Mesenchymal stem cell (in vitro differentiated cells and primary cell): ENCODE measurements at regions not wholly inside any gene's neighbourhood (a gene's known extent, or its start where the extent isn't known, plus 50 kb on each side); places are given as distances from the start of the nearest gene placed in this dataset.

Experiments
- DNase-seq: peaks from one replicate; pipeline ENCODE4 v3.0.0-alpha.2; 2013
- H2AFZ ChIP-seq: one replicate; pipeline ENCODE4 v1.6.1; 2013; ENCODE audit warnings: low read depth, mild to moderate bottlenecking, control low read depth, inconsistent platforms, low read length, moderate library complexity
- H2AK5ac ChIP-seq: 2 replicates; pipeline ENCODE4 v1.6.1; 2013; ENCODE audit warnings: low read length, moderate library complexity, mild to moderate bottlenecking, inconsistent platforms; ENCODE audit not compliant: severe bottlenecking
- H2BK120ac ChIP-seq: one replicate; pipeline ENCODE4 v1.6.1; 2013; ENCODE audit warnings: low read depth, mild to moderate bottlenecking, inconsistent platforms, low read length, moderate library complexity
- H2BK12ac ChIP-seq, 2 experiments: one replicate each; pipeline ENCODE4 v1.6.1; 2013; ENCODE audit warnings: inconsistent platforms in 2 of 2, low read length in 2 of 2, mild to moderate bottlenecking in 2 of 2, moderate library complexity in 2 of 2, control low read depth in 1 of 2
- H2BK15ac ChIP-seq: one replicate; pipeline ENCODE4 v1.6.1; 2013; ENCODE audit warnings: mild to moderate bottlenecking, low read depth, inconsistent platforms; ENCODE audit not compliant: poor library complexity, severe bottlenecking
- H2BK5ac ChIP-seq: 2 replicates; pipeline ENCODE4 v1.6.1; 2013; ENCODE audit warnings: low read depth, mild to moderate bottlenecking, low read length, control low read depth, inconsistent platforms; ENCODE audit not compliant: poor library complexity, severe bottlenecking
- H3K14ac ChIP-seq, 2 experiments: one replicate each; pipeline ENCODE4 v1.6.1; 2013; ENCODE audit warnings: inconsistent platforms in 2 of 2, low read length in 2 of 2, control low read depth in 1 of 2, mild to moderate bottlenecking in 1 of 2, moderate library complexity in 1 of 2
- H3K18ac ChIP-seq, 2 experiments: one replicate each; pipeline ENCODE4 v1.6.1; 2013; ENCODE audit warnings: inconsistent platforms in 2 of 2, low read length in 2 of 2, control low read depth in 1 of 2, low read depth in 1 of 2, mild to moderate bottlenecking in 1 of 2
- H3K23ac ChIP-seq, 2 experiments: one replicate each; pipeline ENCODE4 v1.6.1; 2013; ENCODE audit warnings: inconsistent platforms in 2 of 2, low read length in 2 of 2, mild to moderate bottlenecking in 2 of 2, moderate library complexity in 2 of 2, control low read depth in 1 of 2
- H3K27ac ChIP-seq: 2 replicates; pipeline ENCODE4 v1.5.1; 2013; ENCODE audit warnings: mild to moderate bottlenecking, moderate library complexity, low read length, control low read depth, inconsistent platforms; ENCODE audit not compliant: poor library complexity, severe bottlenecking
- H3K27me3 ChIP-seq, 2 experiments: 2 replicates each; pipeline versions ENCODE4 v1.6.1 to v1.7.0; 2013; ENCODE audit warnings: low read length in 2 of 2, mild to moderate bottlenecking in 2 of 2, moderate library complexity in 2 of 2, control low read depth in 1 of 2, inconsistent platforms in 1 of 2; ENCODE audit not compliant: control insufficient read depth in 1 of 2, insufficient read depth in 1 of 2
- H3K36me3 ChIP-seq, 2 experiments: 2 replicates each; pipeline versions ENCODE4 v1.6.1 to v1.7.0; 2013; ENCODE audit warnings: low read length in 2 of 2, control low read depth in 1 of 2, inconsistent platforms in 1 of 2, low read depth in 1 of 2, mild to moderate bottlenecking in 1 of 2; ENCODE audit not compliant: insufficient read depth in 2 of 2, control insufficient read depth in 1 of 2
- H3K4ac ChIP-seq, 2 experiments: one replicate each; pipeline ENCODE4 v1.6.1; 2013; ENCODE audit warnings: inconsistent platforms in 2 of 2, low read length in 2 of 2, mild to moderate bottlenecking in 2 of 2, moderate library complexity in 2 of 2, control low read depth in 1 of 2, low read depth in 1 of 2
- H3K4me1 ChIP-seq: 2 replicates; pipeline ENCODE4 v1.6.1; 2013; ENCODE audit warnings: low read depth, low read length, control low read depth; ENCODE audit not compliant: control insufficient read depth, insufficient read depth
- H3K4me2 ChIP-seq: 2 replicates; pipeline ENCODE4 v1.6.1; 2013; ENCODE audit warnings: low read length, mild to moderate bottlenecking, inconsistent platforms; ENCODE audit not compliant: poor library complexity, severe bottlenecking
- H3K4me3 ChIP-seq, 2 experiments: 2 replicates each; pipeline versions ENCODE4 v1.5.1 to v1.7.0; 2013; ENCODE audit warnings: low read length in 2 of 2, mild to moderate bottlenecking in 2 of 2, control low read depth in 1 of 2, low read depth in 1 of 2; ENCODE audit not compliant: insufficient read depth in 1 of 2
- H3K79me1 ChIP-seq: replicated peaks from 2 replicates; pipeline ENCODE4 v1.6.1; 2013; ENCODE audit warnings: mild to moderate bottlenecking, control low read depth, low read length, inconsistent platforms; ENCODE audit not compliant: poor library complexity, severe bottlenecking
- H3K9ac ChIP-seq: 2 replicates; pipeline ENCODE4 v1.7.0; 2013; ENCODE audit warnings: mild to moderate bottlenecking, low read length, moderate library complexity
- H3K9me3 ChIP-seq: 2 replicates; pipeline ENCODE4 v1.7.0; 2013; ENCODE audit warnings: mild to moderate bottlenecking, low read length; ENCODE audit not compliant: control insufficient read depth
- H4K8ac ChIP-seq: one replicate; pipeline ENCODE4 v1.6.1; 2013; ENCODE audit warnings: inconsistent platforms, mild to moderate bottlenecking, low read length, moderate library complexity
- H4K91ac ChIP-seq: one replicate; pipeline ENCODE4 v1.6.1; 2013; ENCODE audit warnings: mild to moderate bottlenecking, low read length, inconsistent platforms
- WGBS: methylation state at CpG from one replicate; pipeline ENCODE4 v1.1.7; 2013; ENCODE audit warnings: mixed read lengths; 5-methylcytosine and 5-hydroxymethylcytosine counted together

DNA sequence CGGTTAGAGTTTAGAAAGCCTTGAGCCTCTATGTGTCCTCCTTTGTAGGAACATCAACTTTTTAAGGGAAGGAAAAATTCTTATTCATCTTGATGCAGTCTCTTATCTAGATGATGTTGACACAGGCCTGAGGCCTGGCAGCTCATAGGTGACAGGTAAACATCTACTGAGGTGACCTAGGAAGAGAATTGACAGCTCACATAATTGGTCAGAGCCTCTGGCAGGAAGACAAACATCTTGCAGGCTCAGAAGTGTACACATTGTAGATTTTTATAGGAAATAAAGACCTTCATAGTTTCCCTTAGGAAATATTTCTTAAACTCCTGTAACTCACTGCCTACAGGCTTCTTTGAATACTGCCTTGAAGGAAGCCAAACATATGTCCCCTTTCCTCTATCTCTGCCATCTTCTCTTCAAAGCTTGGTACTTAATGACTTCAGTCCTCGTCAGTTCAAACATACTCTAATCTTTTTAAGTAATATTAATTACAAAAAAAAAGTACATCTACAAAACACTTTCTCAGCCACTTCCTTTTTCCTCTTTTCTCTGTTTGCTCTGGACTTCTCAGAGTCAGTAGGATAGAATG is 341.3 kb downstream of the TBL1XR1 start:
- H2BK15ac ChIP-seq, result no peak overlapping the region
- no peak overlapping the region for H3K18ac ChIP-seq
- no CpG with 5 or more reads among the region's 2 CpGs for WGBS
- no peak for DNase-seq
- H4K8ac ChIP-seq, result no peak overlapping the region
- no peak overlapping the region for H4K91ac ChIP-seq
- H2AK5ac ChIP-seq, result no peak overlapping the region
- H3K27ac ChIP-seq, result no peak overlapping the region
- H2BK120ac ChIP-seq, result no peak overlapping the region
- no peak overlapping the region for H3K4me2 ChIP-seq
- H3K9ac ChIP-seq, result no peak overlapping the region
- H3K9me3 ChIP-seq, result no peaks in the 10 kb centered on the region
- H3K23ac ChIP-seq, result no peak overlapping the region
- no peak overlapping the region for H3K4ac ChIP-seq
- no peaks in the 10 kb centered on the region for H3K4me1 ChIP-seq
- H3K14ac ChIP-seq, result no peak overlapping the region
- H3K79me1 ChIP-seq, result no peaks in the 10 kb centered on the region
- no peaks in the 10 kb centered on the region for H3K27me3 ChIP-seq
- H3K4me3 ChIP-seq, result no peak overlapping the region
- no peaks in the 10 kb centered on the region for H3K36me3 ChIP-seq
- H2BK12ac ChIP-seq, result no peak overlapping the region
- H2BK5ac ChIP-seq, result no peak overlapping the region
- no peak overlapping the region for H2AFZ ChIP-seq

DNA sequence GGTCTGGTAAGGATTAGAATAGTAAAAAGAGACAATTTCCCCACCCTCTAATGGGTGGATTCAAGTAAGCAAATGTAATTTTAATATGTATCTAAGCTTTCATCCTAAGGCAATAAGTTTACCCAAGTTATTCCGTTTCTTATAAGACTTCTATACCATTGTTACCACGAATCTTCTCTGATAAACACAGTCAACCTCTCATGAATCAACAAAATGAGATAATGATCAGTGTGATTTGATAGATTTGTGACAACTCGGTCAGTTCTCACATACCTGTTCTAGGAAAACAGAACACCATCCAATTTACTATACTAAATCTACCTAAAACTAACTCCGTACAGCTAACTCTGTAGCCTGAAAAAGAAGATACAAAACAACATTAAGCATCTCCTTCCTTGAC is 342.1 kb downstream of the TBL1XR1 start:
- Histone ChIP-seq H2BK12ac (no peak overlapping the region), H3K18ac (no peak overlapping the region)
- 100% methylated on average over 1 of the region's 4 CpGs for WGBS

DNA sequence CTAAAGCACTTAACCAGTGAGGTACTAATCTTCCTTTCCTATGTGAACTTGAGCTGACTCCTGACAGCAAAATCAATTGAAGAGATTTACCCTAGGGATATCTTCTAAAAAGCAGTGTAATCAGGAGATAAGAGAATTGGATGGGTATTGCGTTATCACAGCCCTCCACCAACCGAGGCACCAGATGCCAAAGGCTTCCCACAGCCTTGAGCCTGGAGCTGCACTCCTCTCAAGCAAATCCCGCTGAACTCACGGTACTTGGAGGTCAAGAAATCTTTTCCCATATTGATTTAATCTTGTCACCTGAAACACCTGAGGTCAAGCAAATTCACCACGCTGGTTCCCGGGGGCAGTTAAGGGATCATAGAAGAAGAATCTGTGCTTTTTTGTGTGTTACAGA is 346.8 kb downstream of the TBL1XR1 start:
- no peak for DNase-seq
- no peak overlapping the region for H3K4me2 ChIP-seq
- H2BK15ac ChIP-seq, result no peak overlapping the region
- no peaks in the 10 kb centered on the region for H3K9me3 ChIP-seq
- no peaks in the 10 kb centered on the region for H3K27me3 ChIP-seq
- H2BK120ac ChIP-seq, result no peak overlapping the region
- no peak overlapping the region for H3K4me3 ChIP-seq
- H3K14ac ChIP-seq, result no peak overlapping the region
- H2AFZ ChIP-seq, result no peak overlapping the region
- no peak overlapping the region for H2BK12ac ChIP-seq
- H4K8ac ChIP-seq, result no peak overlapping the region
- no peak overlapping the region for H3K27ac ChIP-seq
- no peak overlapping the region for H2AK5ac ChIP-seq
- H2BK5ac ChIP-seq, result no peak overlapping the region
- H3K9ac ChIP-seq, result no peak overlapping the region
- no peaks in the 10 kb centered on the region for H3K79me1 ChIP-seq
- H3K4me1 ChIP-seq, result no peaks in the 10 kb centered on the region
- no peak overlapping the region for H4K91ac ChIP-seq
- no peak overlapping the region for H3K23ac ChIP-seq
- 98% methylated on average over 4 of the region's 6 CpGs for WGBS
- H3K18ac ChIP-seq, result no peak overlapping the region
- no peaks in the 10 kb centered on the region for H3K36me3 ChIP-seq
- H3K4ac ChIP-seq, result no peak overlapping the region

More for the DNA sequence above, 342.1 kb downstream of the TBL1XR1 start:
- no peaks in the 10 kb centered on the region for H3K4me1 ChIP-seq
- H2AFZ ChIP-seq, result no peak overlapping the region
- H2AK5ac ChIP-seq, result no peak overlapping the region
- no peak overlapping the region for H3K27ac ChIP-seq
- no peak overlapping the region for H3K4me3 ChIP-seq
- H3K4ac ChIP-seq, result no peak overlapping the region
- no peak overlapping the region for H4K8ac ChIP-seq
- no peak overlapping the region for H2BK15ac ChIP-seq
- no peak overlapping the region for H4K91ac ChIP-seq
- no peak overlapping the region for H2BK120ac ChIP-seq
- no peak overlapping the region for H3K4me2 ChIP-seq
- H3K14ac ChIP-seq, result no peak overlapping the region
- no peaks in the 10 kb centered on the region for H3K36me3 ChIP-seq
- H3K27me3 ChIP-seq, result no peaks in the 10 kb centered on the region
- no peaks in the 10 kb centered on the region for H3K79me1 ChIP-seq
- no peak overlapping the region for H3K9ac ChIP-seq
- DNase-seq, result no peak
- H2BK5ac ChIP-seq, result no peak overlapping the region
- no peaks in the 10 kb centered on the region for H3K9me3 ChIP-seq
- no peak overlapping the region for H3K23ac ChIP-seq

DNA sequence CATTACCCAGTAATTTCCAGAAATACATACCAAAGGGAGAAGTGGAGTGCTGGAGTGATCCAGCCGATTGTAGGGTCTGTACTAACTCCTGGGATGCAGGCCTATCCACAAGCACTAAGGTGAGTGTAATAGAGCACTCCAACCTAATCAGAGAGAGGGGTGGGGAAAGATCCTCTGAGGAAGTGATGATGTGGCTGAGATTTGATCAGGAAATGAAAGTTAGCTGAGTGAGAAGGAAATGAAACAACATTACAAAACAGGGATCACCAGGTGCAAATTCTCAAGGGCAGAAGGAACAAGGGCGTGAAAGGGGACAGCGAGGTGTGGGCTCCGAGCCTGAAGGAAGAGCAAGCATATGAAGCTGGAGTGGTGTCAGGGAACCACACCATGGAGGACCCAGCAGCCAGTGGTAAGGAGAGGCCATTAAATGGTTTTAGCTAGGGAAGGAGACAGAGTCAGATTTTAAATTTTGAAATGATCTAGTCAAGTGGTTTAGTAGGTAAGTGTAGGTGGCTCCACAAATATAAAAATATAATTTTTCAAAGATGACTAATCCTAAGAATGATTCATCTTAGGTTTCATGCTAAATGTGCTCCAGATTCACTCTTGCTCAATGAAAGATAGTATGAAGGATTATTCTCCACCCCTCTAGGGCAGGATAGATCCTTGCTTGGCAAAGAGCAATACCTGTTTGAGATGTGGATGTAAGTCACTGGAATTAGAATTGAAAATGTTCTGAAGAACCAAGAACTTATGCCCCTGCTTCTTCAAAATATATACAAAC is 348.7 kb downstream of the TBL1XR1 start:
- Histone ChIP-seq H3K4me2 (no peak overlapping the region), H3K4me3 (no peak overlapping the region), H3K36me3 (no peaks in the 10 kb centered on the region), H3K9me3 (no peaks in the 10 kb centered on the region), H2AK5ac (no peak overlapping the region), H3K4ac (no peak overlapping the region), H3K18ac (no peak overlapping the region), H2BK15ac (no peak overlapping the region), H4K8ac (no peak overlapping the region), H3K14ac (no peak overlapping the region), H2BK120ac (no peak overlapping the region), H4K91ac (no peak overlapping the region), H2BK5ac (no peak overlapping the region), H3K9ac (no peak overlapping the region), H3K27me3 (no peaks in the 10 kb centered on the region), H2AFZ (no peak overlapping the region), H3K79me1 (no peaks in the 10 kb centered on the region), H2BK12ac (no peak overlapping the region), H3K4me1 (no peaks in the 10 kb centered on the region), H3K23ac (no peak overlapping the region), H3K27ac (no peak overlapping the region)
- no peak for DNase-seq
- WGBS, result 75% methylated on average over 4 of the region's 4 CpGs
